ENCODE measurements at regions not wholly inside any gene's neighbourhood (a gene's known extent, or its start where the extent isn't known, plus 50 kb on each side); places are given as distances from the start of the nearest gene placed in this dataset.

- H3K27ac ChIP-seq (ENCODE audit: low read depth, low read length), result no peak overlapping the region
- intact Hi-C loops (cut with micrococcal nuclease), result no loop called here
- RAD21 ChIA-PET (ENCODE audit: low non-redundant PET in 1 of 2, low total read pairs in 2 of 2, uncharacterized antibody in 2 of 2, unreplicated experiment in 2 of 2), result no interaction called here
- H4K20me1 ChIP-seq (ENCODE audit: insufficient read depth), result no peaks in the 10 kb centered on the region
- no peak overlapping the region for H3K4me2 ChIP-seq (ENCODE audit: low read length)
- BruUV-seq (replicated peaks), result no TSS peak
- H3K9me2 ChIP-seq (ENCODE audit: insufficient read depth), result no peaks in the 10 kb centered on the region
- H3K9me3 ChIP-seq (ENCODE audit: control insufficient read depth in 1 of 2, insufficient read depth in 1 of 2, low read depth in 1 of 2, low read length in 2 of 2), result no peaks in the 10 kb centered on the region
- POLR2A ChIA-PET, result no interaction called here
- DNase-seq (ENCODE audit: low read depth, low spot score) (no peak), ATAC-seq (no peak)
- CTCF ChIA-PET, result no interaction called here
- H3K4me3 ChIP-seq (replicated peaks in 1 of 2; ENCODE audit: low read depth in 1 of 2, low read length in 2 of 2), result no peak overlapping the region
- no peaks in the 10 kb centered on the region for H3K79me2 ChIP-seq (ENCODE audit: insufficient read depth, low read length)
- no peak overlapping the region for H3K9ac ChIP-seq (ENCODE audit: low read length)
- peaks cover 3% of the 10 kb centered on the region for H3K27me3 ChIP-seq (ENCODE audit: insufficient read depth, low read length)
- no peak overlapping the region for H2AFZ ChIP-seq (ENCODE audit: low read depth, low read length, poor library complexity, severe bottlenecking)
- H3K36me3 ChIP-seq (ENCODE audit: control insufficient read depth in 1 of 2, insufficient read depth in 2 of 2, low read length in 2 of 2), result no peaks in the 10 kb centered on the region
- no peaks in the 10 kb centered on the region for H3K4me1 ChIP-seq (ENCODE audit: control insufficient read depth in 1 of 2, insufficient read depth in 2 of 2, low read length in 2 of 2)
- no peak for TF ChIP-seq CTCF (IDR thresholded peaks at IDR 0.05 in 2 of 3, conservative IDR thresholded peaks at IDR 0.05 in 1 of 3; ENCODE audit: borderline replicate concordance in 1 of 3, insufficient read depth in 1 of 3, low read depth in 2 of 3, low read length in 2 of 3)
- TF ChIP-seq POLR2AphosphoS5 (IDR thresholded peaks at IDR 0.05; ENCODE audit: low read depth, low read length), result no peak
- TF ChIP-seq ZFX (IDR thresholded peaks at IDR 0.05), result no peak
- no peak for TF ChIP-seq FOSL1 (IDR thresholded peaks at IDR 0.05; ENCODE audit: low read depth)
- TF ChIP-seq EZH2phosphoT487 (IDR thresholded peaks at IDR 0.05; ENCODE audit: borderline replicate concordance), result no peak
- no peak for TF ChIP-seq CBX3 (IDR thresholded peaks at IDR 0.05; ENCODE audit: low read depth)
- no peak for TF ChIP-seq YY1 (IDR thresholded peaks at IDR 0.05; ENCODE audit: extremely low read depth, insufficient replicate concordance, low read depth, low read length)
- no peak for TF ChIP-seq EZH2 (IDR thresholded peaks at IDR 0.05)
- TF ChIP-seq SIN3A (IDR thresholded peaks at IDR 0.05; ENCODE audit: low read depth), result no peak
- TF ChIP-seq POLR2A (IDR thresholded peaks at IDR 0.05; ENCODE audit: borderline replicate concordance, extremely low read depth, insufficient read depth, insufficient read length), result no peak
- TF ChIP-seq, protein P1, sequence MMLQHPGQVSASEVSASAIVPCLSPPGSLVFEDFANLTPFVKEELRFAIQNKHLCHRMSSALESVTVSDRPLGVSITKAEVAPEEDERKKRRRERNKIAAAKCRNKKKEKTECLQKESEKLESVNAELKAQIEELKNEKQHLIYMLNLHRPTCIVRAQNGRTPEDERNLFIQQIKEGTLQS (IDR thresholded peaks at IDR 0.05), result no peak
- no peak for TF ChIP-seq ELF1 (IDR thresholded peaks at IDR 0.05; ENCODE audit: borderline replicate concordance, low read depth)
- no peak for TF ChIP-seq CEBPB (IDR thresholded peaks at IDR 0.05; ENCODE audit: low read depth)
- TF ChIP-seq SP1 (IDR thresholded peaks at IDR 0.05; ENCODE audit: low read depth), result no peak
- TF ChIP-seq, protein P2, sequence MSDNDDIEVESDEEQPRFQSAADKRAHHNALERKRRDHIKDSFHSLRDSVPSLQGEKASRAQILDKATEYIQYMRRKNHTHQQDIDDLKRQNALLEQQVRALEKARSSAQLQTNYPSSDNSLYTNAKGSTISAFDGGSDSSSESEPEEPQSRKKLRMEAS (IDR thresholded peaks at IDR 0.05), result no peak
- no peak for TF ChIP-seq ZNF274 (IDR thresholded peaks at IDR 0.05; ENCODE audit: low read depth, low read length)
- TF ChIP-seq JUND (IDR thresholded peaks at IDR 0.05), result no peak
- TF ChIP-seq TCF7L2 (IDR thresholded peaks at IDR 0.05; ENCODE audit: borderline replicate concordance, extremely low read depth, insufficient read depth, insufficient read length), result no peak
- TF ChIP-seq RAD21 (IDR thresholded peaks at IDR 0.05; ENCODE audit: low read depth), result no peak
These were observed 218.5 kb downstream of the CXCL12 start for GRCh38 chr10:44166441-44166840.

Measured in HCT116 (cell line).